ENCODE measurements at regions not wholly inside any gene's neighbourhood (a gene's known extent, or its start where the extent isn't known, plus 50 kb on each side); places are given as distances from the start of the nearest gene placed in this dataset.

DNA sequence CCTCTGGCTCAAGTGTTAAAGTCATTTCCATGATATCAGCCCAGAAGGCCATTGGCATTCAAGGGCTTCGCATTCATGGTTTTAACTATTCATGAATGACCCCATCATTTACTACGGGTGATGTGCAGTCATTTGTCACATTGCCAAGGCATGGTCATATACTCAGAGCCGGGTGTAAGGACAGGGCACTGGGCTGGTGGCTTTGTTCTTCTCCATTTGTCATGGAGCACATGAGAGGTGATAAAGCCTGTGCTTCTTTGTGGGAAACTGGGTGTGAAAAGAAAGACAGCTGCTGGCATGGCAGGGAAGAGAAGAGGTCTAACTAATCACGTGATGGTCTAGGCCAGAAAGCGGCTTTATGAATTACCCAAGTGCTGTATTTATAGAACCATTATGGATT is 132.2 kb upstream of the PLXNA4 start:
- no peak for DNase-seq (ENCODE audit: low read depth)
- TF ChIP-seq, protein P1, sequence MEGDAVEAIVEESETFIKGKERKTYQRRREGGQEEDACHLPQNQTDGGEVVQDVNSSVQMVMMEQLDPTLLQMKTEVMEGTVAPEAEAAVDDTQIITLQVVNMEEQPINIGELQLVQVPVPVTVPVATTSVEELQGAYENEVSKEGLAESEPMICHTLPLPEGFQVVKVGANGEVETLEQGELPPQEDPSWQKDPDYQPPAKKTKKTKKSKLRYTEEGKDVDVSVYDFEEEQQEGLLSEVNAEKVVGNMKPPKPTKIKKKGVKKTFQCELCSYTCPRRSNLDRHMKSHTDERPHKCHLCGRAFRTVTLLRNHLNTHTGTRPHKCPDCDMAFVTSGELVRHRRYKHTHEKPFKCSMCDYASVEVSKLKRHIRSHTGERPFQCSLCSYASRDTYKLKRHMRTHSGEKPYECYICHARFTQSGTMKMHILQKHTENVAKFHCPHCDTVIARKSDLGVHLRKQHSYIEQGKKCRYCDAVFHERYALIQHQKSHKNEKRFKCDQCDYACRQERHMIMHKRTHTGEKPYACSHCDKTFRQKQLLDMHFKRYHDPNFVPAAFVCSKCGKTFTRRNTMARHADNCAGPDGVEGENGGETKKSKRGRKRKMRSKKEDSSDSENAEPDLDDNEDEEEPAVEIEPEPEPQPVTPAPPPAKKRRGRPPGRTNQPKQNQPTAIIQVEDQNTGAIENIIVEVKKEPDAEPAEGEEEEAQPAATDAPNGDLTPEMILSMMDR (conservative IDR thresholded peaks at IDR 0.05; ENCODE audit: low read depth, low read length) = no peak
- no peak overlapping the region for H3K4me3 ChIP-seq (ENCODE audit: low read depth, low read length)

DNA sequence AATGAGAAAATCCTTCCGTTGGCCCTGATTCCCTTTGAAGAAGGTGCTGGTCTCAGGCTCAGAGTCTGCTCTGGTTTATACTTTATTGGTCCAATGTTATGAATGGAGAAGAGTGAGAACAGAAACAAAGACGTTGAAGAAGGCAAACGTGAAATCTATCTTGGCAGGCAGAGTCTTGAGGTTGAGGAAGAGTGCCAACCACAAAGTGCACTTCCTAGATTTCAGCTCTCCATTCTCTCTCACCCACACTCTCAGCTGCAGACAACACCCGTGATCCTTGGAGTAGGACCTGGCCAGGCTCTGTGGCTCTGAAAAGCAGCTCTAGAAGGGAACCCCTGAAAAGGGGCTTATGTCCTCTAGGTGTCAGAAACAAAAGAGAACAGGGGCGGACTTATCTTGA is 128.9 kb upstream of the PLXNA4 start:
- TF ChIP-seq, protein P1 (conservative IDR thresholded peaks at IDR 0.05; ENCODE audit: low read depth, low read length) = no peak
- DNase-seq (ENCODE audit: low read depth) = no peak
- no peak overlapping the region for H3K4me3 ChIP-seq (ENCODE audit: low read depth, low read length)

DNA sequence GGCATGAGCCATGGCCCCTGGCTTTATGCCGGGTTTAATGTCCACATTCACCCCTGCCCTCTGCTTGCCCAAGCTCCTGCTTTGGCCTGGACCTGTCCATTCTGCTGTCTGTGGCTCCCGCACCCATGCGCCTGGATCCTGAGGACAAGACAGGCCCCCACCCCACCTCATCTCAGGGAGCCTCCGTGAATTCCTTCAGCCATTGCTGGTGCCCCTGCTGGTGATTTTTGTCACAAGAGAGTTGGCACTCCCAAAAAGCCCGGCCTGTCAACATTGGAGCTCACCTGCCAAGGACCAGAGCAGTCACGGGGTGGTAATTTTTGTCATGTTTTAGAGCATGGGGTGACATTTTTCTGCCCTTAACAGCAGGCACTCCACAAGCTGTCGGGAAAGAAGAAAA is 127.5 kb upstream of the PLXNA4 start:
- DNase-seq (ENCODE audit: low read depth) = no peak
- TF ChIP-seq, protein P1 (conservative IDR thresholded peaks at IDR 0.05; ENCODE audit: low read depth, low read length) = no peak
- no peak overlapping the region for H3K4me3 ChIP-seq (ENCODE audit: low read depth, low read length)

DNA sequence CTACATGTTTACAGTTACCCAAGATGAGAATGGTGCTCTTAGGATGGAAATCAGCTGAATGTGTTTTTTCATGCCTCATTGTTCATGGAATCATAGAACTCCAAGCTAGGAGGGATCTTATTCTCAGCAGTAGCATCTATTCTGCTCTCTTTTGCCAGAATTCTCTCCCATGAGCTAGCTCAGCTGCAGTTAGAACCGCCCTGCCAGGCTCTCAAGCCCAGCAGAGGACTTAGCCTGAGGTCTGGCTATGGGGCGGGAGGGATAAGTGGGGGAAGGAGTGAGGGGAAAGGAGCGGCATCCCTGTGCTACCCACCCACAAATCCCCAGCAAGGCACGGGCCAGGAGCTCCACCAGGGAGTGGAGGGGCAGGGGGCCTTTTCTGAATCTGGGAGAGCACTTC is 120.7 kb upstream of the PLXNA4 start:
- DNase-seq (ENCODE audit: low read depth) = no peak
- no peak overlapping the region for H3K4me3 ChIP-seq (ENCODE audit: low read depth, low read length)
- TF ChIP-seq, protein P1 (conservative IDR thresholded peaks at IDR 0.05; ENCODE audit: low read depth, low read length) = no peak

DNA sequence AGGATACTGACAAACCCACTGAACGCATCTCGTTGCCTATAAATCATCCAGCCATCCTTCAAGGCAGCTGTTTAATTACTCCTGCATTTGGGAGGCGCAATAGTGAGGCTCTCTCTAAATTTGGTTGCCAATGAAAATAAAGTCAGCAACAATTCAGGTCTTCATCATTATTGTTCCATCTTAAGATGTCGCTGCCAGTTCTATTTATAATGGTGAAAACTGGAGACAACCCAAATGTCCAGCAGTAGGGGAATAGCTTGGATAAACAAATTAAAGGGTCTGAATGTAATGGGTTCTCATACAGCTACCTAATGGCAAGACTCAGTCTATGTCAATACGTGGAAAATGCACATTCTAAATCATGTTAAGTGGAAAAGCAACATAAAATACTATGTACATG is 120.1 kb upstream of the PLXNA4 start:
- DNase-seq (ENCODE audit: low read depth) = no peak
- H3K4me3 ChIP-seq (ENCODE audit: low read depth, low read length) = no peak overlapping the region
- TF ChIP-seq, protein P1 (conservative IDR thresholded peaks at IDR 0.05; ENCODE audit: low read depth, low read length) = no peak

DNA sequence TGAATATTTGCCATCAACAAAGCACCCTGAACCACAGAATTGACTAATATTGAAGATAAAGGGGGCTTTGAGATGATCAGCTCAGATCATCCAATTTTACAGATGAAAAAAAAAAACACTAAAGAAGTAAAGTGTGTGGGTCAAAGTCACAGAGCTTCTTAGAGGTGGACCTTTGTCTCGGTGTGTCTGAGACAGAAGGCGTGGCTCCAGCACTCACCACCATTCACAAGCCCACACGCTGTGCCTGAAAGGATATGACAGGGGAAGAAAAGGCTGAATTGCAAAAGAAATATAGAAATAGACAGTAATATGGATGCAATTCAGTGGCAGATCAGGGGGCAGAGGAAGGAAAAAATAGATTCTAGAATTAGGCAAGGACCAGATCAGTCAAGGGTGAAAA is 114.9 kb upstream of the PLXNA4 start:
- TF ChIP-seq, protein P1 (conservative IDR thresholded peaks at IDR 0.05; ENCODE audit: low read depth, low read length) = no peak
- no peak overlapping the region for H3K4me3 ChIP-seq (ENCODE audit: low read depth, low read length)
- no peak for DNase-seq (ENCODE audit: low read depth)

DNA sequence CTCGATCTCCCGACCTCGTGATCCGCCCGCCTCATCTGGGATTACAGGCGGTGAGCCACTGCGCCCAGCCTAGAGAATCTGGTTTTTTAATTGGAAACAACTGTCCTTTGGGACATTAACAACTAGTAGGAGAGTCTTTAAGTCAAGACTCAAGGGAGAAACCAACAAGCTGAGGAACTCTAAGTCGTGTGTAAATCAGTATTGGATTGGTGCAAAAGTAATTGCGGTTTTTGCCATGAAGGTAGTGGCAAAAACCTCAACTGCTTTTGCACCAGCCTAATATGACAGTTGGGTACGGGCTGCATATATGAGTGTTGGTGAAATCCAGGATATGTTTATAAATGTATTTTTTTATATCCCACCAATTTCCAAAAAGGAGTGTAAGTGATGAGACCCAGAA is 113.9 kb upstream of the PLXNA4 start:
- no peak for DNase-seq (ENCODE audit: low read depth)
- TF ChIP-seq, protein P1 (conservative IDR thresholded peaks at IDR 0.05; ENCODE audit: low read depth, low read length) = no peak
- H3K4me3 ChIP-seq (ENCODE audit: low read depth, low read length) = no peak overlapping the region
